GM12874 (cell line): ENCODE measurements at regions not wholly inside any gene's neighbourhood (a gene's known extent, or its start where the extent isn't known, plus 50 kb on each side); places are given as distances from the start of the nearest gene placed in this dataset.

ENCODE experiments used
- CTCF ChIP-seq: IDR thresholded peaks from 2 replicates; pipeline ENCODE4 v1.5.1; 2011; ENCODE audit warnings: low read depth, mild to moderate bottlenecking, control low read depth, low read length, moderate library complexity; ENCODE audit not compliant: insufficient read depth

- no peak for TF ChIP-seq CTCF
Observed at GRCh38 chr19:20365146-20365545, 198.1 kb downstream of the ZNF486 start.

- TF ChIP-seq CTCF, result no peak
Observed at GRCh38 chr19:20359933-20360720, 193.1 kb downstream of the ZNF486 start.

- no peak for TF ChIP-seq CTCF
Observed at GRCh38 chr19:20357921-20358320, 190.9 kb downstream of the ZNF486 start.

- TF ChIP-seq CTCF, result no peak
Observed at GRCh38 chr19:20351244-20351643, 184.2 kb downstream of the ZNF486 start.

- no peak for TF ChIP-seq CTCF
Observed at GRCh38 chr19:20349206-20349605, 182.2 kb downstream of the ZNF486 start.

GRCh38 chr19:20339444-20339843, 172.4 kb downstream of the ZNF486 start:
- TF ChIP-seq CTCF, result no peak

GRCh38 chr19:20334760-20335159, 167.7 kb downstream of the ZNF486 start:
- no peak for TF ChIP-seq CTCF
